ENCODE measurements at regions not wholly inside any gene's neighbourhood (a gene's known extent, or its start where the extent isn't known, plus 50 kb on each side); places are given as distances from the start of the nearest gene placed in this dataset.

DNA sequence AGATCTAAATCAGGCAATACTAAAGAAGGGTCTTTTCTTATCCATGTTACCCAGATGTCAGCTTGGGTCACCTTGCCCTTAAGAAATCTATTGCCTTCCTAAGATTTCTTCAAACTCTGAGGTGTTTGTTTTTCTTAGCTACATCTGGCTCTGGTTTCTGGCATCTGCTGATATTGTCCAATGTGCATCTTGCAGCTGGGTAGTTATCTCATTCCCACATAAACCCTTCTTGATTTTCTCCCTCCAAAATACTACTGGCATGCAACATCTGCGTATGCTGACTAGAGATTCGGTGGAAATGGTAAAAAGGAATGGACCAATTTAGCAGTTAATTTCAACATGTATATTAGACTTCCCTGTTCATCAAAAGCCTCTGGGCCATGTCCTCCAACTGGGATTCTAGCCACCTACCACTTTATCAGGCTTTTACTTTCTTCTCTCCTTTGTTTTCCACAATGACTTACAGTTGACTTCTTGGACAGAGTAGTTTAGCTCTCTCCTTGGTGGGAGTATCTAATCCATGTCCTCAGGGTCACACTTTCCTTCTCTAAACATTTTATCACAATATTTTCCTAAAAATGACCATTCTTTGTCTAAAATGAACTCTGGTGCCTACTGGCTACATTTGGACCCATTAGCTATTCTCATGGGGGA is 324.8 kb upstream of the FAR2 start:
- no peak for DNase-seq (ENCODE audit: low read depth)

DNA sequence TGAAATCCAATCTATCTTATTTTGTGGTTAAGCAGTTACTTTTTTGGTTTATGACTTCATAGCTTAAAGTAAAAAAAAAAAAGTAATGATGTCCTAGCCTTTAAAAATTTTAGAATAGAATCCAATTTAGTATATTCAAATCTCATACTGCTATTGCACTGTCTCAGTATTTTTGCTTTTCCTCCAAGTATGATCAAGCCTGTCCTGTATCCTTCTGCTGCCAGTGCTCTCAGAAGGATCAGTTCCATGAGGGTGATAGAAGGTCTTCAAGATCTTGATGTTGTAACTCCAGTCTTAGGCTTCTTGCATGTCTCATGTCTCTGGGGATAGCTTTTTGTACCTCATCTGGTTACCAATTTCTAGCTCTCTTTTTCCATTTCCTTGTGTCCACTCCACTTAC is 324.2 kb upstream of the FAR2 start:
- DNase-seq (ENCODE audit: low read depth), result no peak

DNA sequence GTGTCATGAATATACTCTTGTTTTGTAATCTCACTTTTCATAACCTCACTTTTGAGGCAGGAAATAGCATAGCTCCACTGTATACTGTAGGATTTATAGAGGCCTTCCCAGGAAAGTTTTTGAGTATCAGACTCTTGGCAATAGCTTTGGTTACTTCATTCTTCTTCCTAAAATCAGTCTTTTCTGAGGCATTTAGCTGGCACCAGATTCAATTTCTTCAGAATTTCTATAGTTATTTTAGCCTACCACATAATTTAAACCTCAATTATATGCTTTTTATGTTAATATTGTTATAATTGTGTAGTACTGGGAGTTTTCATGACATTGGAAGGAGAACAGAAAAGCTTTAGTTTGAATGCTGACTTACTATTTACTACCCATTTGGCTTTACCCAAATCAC is 322.3 kb upstream of the FAR2 start:
- no peak for DNase-seq (ENCODE audit: low read depth)

DNA sequence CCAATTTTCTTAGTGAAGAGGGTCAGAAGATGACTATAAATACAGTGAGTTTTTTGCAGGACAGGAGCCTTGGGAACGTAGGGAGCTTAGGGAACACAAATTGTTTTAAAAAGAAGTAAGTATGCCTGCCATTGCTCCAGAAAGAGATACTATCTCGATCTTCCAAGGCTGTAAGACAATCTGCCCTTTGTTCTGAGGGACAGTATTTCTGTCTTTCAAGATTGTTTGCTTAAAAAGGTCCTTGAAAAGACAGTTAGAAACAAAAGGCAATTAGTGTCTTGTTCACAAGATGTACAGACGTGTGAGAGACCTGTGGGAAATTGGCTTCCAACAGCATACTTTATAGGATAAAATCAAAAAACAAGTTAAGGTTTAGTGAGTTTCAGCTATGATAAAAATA is 321.2 kb upstream of the FAR2 start:
- no peak for DNase-seq (ENCODE audit: low read depth)

DNA sequence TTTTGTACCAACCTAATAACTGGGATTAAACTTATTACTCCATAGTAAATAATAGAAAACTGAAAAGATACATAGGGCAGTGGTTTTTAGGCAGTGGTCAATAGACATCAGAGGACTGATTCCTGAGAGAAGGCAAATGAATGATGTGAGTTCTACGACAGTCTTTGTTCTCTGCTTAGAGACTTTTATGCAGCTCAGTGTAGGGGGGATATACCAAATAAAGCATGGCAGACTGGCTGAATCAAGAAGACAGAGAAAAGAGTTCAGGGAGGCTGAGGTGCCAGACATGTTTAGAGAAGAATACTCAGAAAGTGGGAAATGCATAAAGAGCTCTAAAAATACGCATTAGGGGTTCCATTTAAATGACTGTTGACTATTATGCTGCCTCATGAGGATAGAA is 320.8 kb upstream of the FAR2 start:
- no peak for DNase-seq (ENCODE audit: low read depth)

DNA sequence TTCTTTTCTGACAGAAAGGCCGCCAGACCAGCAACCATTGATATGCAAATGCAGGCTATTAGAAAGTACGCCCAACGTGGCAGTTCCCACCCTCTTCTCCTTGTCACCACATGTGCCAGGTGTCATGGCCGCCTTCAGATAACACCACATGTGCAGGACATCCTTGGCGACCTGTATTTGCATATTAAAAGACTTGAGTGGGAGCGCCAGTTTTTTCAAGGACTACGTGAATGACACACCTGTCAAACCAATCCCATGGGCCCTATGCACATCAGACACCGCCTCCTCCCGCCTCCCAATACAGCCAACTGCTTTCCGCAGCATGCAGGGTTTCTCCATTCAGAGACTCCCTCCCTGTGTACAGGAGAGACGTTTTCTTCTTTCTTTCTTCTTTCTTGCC is 318.6 kb upstream of the FAR2 start:
- no peak for DNase-seq (ENCODE audit: low read depth)

DNA sequence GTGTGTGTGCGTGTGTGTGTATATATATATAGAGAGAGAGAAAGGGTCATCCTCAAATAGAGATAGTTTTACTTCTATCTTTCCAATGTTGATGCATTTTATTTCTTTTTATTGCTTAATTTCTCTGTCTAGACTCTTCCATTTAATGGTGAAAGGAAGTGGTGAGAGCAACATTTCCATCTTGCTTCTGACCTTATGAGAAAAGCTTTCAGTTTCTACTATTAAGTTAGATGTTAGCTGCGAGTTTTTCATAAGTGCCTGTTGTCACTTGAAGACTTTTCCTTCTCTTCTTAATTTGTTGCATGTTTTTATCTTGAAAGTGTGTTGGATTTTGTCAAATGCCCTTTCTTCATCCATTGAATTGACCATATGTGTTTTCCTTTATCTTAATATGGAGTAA is 304.4 kb upstream of the FAR2 start:
- no peak for DNase-seq (ENCODE audit: low read depth)

DNA sequence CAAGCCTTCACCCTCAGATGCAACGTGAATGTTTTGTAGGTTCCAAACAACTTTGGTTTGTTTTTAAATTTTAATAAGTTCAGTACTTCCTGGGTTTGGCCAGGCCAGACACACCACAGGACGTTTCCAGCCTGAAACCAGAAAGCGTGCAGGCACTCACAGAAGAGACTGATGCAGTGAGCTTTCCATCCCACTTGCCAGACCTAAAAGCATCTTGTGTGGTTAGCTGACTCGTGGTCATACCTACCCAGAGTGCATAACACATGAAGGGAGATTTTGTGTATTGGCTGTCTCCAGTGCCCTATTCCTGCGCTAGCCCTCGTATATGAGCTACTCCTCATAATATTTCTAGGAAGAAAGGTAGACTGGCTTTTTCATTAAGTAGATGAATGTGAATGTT is 297.3 kb upstream of the FAR2 start:
- DNase-seq (ENCODE audit: low read depth), result no peak

DNA sequence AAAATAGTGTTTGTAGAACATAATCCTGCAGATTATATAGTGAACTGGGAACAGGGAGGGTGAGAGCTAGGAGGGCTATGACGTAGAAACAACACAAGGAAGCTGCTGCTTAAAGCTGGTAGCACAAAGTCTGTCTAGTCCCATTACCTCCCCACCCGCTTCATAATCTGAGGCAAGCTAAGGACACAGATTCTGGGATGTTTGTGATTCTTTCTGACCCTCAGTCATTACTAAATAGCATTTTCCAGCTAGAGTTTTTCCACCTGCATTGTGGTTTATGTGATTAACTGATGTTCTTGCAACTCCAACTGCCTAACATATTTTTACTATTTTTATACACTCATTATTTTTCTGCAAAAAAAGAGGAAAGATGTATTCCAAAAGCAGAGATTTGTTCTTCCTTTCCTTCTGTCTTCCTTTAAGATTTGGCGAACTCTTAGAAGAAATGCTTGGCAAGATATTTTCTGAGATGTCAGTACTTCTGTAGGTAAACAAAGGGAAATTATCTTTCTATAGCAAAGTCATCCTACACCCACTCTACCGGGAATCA is 293.2 kb upstream of the FAR2 start:
- DNase-seq (ENCODE audit: low read depth), result peak; percentile 9

DNA sequence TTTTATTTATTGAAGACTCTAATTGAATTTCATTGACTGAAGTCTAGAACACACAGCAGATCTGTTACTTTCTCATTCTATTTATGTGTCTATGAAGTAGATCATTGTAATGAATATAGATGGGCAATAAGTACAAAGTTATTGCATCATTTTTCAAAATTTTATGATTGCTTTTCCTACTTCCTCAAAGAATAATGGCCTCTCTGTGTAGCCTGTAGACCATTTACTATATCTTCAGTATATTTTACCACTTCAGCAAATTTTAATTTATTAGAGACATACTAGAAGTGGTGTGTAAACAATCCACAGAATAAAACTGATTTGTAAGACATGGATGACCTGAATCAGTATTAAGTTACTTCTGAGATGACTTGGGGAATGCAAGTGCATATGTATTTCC is 291.7 kb upstream of the FAR2 start:
- DNase-seq (ENCODE audit: low read depth), result no peak

DNA sequence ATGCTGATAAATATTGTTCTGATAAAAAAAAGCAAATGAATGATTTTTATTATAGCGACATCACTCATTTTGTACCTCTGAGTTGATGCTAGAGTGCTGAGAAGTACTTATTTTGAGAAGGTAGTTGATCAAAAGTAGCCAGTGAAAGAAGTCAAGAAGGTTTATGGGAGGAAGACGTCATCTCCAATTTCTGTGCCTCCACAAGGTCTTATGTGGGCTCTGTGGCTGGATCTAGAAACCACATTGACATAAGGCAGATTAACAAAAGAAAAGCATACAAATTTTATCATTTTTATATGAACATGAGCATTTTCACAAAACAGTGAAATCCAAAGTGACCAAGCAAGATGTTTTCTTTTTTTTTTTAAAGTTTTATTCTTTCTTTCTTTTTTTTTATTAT is 289.5 kb upstream of the FAR2 start:
- no peak for DNase-seq (ENCODE audit: low read depth)

DNA sequence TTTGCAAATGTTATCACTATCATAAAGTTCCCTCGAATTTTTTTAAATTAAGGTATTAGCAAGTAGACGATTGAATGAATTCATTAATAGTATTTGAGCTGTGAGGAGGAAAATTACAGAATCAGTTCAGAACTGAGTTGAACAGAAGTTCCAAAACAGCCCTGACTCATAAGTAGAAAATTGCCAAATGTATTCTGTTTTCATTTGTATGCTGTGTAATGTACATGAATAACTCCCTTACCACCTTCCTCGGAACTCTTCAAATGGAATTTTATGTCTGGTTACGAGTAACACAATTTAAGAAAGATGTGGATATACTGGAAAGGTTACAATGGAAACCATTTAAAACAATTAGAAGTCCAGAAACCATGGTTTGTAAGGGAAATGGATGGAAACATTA is 283.3 kb upstream of the FAR2 start:
- DNase-seq (ENCODE audit: low read depth), result no peak

DNA sequence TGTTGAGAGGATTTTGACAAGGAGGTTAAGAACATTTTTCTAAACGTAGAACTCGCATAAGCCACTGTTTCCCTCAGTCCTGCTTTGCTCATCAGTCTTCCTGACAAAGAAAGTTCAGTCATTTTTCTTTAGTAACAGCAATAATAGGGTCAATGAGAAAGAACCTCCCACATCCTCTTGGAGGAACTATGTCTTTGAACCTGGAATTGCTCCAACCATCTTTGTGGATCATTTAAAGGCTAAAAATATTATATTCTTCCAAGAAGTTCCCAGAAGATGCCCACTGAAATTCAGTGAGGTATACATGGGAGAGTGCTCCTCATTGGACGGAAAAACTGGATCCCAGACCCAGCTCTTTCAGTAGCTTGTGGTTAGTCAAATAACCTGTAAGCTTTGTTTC is 282.8 kb upstream of the FAR2 start:
- DNase-seq (ENCODE audit: low read depth), result no peak

DNA sequence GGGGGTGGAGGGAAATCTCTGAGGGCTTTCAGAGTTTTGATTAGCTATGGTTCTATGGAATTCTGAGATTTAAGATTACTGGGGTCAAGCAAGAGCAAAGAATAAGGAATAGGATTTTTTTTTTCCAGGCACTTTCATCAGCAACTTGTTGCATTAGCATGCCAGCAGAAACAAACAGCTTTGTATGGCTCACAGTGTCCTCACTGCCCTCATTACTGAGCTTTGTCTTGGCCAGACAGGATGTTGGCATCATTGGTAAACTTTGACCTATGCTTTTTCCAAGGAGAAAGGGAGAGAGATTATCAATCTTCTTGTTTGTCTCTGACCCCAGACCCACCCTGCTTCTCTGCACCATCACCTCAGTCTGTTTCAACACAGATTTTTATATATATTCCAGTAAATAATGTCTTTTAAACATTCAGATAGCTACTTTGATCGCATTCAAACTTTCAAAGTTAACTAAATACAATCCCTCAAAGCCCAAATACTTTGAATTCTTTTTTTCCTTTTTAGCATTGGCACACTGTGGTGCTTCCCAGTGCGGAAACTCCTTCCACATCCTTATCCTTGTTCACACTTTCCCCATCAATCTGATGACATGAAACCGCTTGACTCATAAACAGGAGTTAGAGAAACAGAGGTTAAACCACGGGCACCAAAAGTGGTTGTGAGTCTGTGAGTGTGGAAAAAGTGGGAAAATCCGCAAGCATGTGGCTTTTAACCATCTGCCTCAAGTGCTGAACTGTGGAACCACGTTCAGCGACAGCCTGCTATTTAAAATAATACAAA is 282.2 kb upstream of the FAR2 start:
- DNase-seq (ENCODE audit: low read depth), result no peak

DNA sequence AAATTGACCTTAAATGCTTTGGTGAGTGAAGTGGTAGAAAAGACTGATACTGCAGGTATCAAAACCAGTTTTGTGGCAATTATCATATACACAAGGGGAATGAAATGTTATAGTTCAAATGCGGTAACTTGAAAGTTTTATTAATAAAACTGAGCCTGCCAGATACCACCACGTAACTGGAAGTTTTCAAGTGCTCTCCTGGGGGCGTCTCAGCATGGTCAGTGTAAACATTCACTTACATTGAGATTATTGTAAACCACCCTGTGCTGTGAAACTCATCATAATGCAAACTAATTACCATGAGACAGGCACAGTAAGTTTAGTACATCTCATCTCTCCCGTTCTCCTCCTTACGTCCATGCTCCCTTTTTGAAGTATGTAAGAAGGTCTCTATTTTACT is 280.7 kb upstream of the FAR2 start:
- no peak for DNase-seq (ENCODE audit: low read depth)

DNA sequence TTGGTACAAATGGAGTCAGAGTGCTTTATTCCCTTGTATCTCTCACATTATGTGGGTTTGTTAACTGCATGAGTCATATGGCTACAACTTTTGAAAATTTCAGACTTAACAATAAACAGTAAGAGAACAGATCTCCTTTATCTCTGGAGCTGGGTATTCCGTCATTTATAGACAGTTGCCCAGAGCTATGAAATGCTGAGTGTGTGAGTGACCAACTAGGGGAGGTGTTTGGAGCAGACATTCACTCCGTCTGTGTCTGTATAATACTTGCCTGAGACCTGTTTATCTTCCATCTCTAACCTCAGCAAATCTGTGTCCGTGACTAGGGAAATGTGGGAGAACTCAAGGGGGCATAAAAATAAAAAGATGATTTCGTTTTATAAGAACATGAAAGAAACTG is 279.9 kb upstream of the FAR2 start:
- DNase-seq (ENCODE audit: low read depth), result peak; percentile 83

DNA sequence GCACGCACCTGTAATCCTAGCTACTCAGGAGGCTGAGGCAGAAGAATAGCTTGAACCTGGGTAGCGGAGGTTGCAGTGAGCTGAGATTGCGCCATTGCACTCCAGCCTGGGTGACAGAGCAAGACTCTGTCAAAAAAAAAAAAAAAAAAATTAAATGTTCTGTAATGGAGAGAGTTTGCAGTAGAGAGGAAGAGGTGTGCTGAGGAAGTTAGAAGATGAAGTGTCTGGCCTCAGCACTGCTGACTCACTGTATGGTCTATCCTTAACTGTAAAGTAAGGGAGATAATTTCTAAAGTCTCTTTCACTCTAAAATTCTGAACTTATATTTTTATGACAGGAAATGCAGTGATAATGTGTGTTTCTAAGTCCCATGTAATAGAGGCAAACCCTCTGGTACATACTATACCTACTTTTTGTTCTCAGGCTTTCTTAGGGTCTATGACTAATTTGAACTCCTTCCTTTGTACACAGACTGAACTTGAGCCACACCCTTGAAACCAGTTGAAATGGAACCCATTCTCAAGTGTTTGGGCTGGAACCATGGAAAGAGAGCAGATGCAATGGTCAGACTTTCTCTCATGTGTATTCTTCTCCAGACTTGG is 278.1 kb upstream of the FAR2 start:
- DNase-seq (ENCODE audit: low read depth), result no peak

DNA sequence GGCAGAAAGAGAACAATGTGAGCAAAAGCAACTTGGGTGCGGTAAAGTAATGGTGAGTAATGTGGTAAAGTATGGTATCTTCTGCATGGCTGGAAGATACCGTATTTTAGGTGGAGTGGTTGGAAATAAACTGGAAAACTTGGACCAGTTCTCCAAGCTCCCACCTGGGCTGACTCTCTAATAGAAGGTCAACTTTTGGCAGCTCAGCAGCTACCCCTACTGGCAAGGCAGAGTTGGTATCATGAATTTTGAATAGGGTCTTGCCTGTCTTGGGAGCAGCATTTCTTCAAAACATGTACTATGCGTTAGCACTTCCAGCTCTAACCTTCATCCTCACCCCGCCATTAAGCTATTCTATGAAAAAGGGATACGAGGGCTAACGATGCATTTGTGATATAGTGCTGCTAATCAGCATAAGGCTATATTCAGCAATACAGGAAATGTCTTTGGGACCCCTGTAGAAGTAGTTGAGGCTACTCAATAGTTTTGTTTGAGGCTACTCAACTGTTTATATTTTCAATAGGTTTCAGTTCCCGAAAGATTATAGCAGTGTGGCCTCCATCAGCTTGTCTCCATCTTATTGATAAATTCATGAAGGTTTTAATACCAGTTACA is 276.3 kb upstream of the FAR2 start:
- DNase-seq (ENCODE audit: low read depth), result peak; percentile 64

DNA sequence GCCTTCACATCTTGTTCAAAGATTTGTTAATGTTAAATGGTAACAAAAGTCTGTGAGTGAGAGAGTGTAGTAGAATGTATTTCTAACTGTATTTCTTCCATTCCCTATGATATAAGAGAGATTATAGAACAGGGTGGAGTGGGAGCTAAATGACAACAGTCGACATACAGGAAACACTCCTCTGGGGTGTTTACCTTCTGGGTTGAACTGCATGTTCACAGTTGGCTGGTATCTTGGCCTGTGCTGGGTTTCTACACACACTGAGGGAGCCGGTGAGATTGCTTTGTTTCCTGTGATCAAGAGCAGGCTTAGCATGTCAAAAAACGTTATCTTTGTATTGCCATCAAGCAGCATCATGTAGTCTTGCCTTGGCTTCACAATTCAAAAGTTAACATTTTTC is 274.3 kb upstream of the FAR2 start:
- DNase-seq (ENCODE audit: low read depth), result no peak

DNA sequence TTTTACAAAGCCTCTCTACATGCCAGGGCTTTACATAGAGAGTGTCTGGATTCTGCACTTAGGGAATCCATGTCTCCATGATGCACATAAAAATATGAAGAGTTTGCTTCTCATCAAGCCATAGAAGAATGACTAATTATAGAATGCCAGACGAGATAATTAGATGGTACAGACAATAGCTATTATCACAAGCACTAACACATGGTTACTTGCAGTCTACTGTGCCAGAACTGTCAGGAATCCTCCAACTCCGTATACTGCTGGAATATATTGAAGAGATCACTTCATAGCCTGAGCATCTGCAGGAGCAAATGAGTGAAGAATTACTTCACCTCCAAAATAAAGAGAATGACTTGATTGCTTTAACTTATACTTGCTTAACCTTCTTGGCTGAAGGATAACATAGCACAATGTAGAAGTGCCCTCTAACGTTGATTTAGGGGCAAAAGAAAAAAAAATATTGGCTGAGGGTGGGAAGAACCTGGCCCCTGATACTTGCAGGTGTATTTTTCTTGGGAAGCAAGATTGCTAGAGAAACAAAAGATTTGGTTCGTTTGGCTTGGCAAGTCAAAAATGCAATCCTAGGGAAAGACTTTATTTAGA is 272.8 kb upstream of the FAR2 start:
- DNase-seq (ENCODE audit: low read depth), result no peak

DNA sequence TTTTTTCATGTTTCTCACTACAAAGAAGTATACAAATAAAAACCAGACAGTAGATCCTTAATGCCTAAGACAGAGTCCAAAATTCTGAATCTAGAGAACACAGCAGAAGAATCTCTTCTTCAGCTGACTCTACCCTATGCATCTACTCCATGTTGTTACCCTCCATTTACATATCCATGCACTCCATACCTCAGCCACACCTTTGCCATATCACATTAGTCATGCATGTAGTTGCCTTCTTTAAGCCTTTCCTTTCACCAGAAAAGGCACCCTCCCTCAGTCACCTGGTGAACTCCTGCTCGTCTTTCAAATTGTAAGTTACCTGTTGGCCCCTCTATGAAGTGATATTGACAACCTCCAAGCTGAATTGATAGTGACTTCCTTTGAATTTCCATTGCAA is 271.2 kb upstream of the FAR2 start:
- no peak for DNase-seq (ENCODE audit: low read depth)

DNA sequence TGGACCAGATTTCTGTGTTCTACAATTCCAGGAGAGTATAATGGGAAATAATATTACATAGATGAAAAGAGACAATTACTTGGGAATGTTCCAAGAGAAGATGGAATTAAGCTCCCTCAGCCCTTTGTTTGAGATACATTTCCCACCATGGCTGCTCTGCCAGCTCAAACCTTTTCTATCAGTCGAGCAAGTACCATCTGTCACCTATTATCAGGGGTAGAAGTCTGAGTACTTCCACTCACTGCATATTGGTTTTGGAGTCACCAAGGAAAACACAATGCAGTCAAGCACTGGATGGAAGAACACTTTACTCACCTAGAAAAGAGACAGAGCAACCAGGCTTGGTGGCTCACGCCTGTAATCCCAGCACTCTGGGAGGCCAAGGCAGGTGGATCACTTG is 270.4 kb upstream of the FAR2 start:
- no peak for DNase-seq (ENCODE audit: low read depth)

DNA sequence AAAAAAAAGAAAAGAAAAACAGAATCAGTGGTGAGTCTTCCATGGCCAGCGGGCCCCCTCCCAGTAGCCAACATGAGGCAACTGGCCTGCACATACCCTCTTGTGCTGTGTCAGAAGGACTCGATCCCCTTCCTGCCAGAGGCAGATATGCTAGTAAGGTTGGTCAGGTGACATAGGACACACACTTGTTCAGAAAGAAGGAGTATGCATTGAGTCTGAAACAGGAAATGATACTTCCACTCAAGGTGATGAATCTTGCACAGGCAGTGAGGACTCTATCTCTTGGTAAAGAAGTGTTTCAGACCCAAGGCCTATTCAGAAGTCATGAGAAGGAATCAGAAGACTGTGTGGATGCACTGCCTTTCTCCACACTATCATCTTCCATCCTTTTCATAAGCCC is 269.7 kb upstream of the FAR2 start:
- DNase-seq (ENCODE audit: low read depth), result no peak
